ENCODE measurements at regions not wholly inside any gene's neighbourhood (a gene's known extent, or its start where the extent isn't known, plus 50 kb on each side); places are given as distances from the start of the nearest gene placed in this dataset.

GRCh38 chr12:97640826-97641225, 178.2 kb downstream of the RMST start:
- no peak for TF ChIP-seq CTCF (IDR thresholded peaks at IDR 0.05; ENCODE audit: low read length)
- no peak for TF ChIP-seq EZH2 (IDR thresholded peaks at IDR 0.05; ENCODE audit: borderline replicate concordance, low read length)
